GM18909 (cell line): ENCODE measurements at regions not wholly inside any gene's neighbourhood (a gene's known extent, or its start where the extent isn't known, plus 50 kb on each side); places are given as distances from the start of the nearest gene placed in this dataset.

Source experiments
- ATAC-seq: cut with Tn5 transposase; IDR thresholded peaks from one replicate; pipeline ENCODE4 v1.9.1; 2021; ENCODE audit warnings: mild to moderate bottlenecking; ENCODE audit not compliant: unreplicated experiment, poor library complexity

DNA sequence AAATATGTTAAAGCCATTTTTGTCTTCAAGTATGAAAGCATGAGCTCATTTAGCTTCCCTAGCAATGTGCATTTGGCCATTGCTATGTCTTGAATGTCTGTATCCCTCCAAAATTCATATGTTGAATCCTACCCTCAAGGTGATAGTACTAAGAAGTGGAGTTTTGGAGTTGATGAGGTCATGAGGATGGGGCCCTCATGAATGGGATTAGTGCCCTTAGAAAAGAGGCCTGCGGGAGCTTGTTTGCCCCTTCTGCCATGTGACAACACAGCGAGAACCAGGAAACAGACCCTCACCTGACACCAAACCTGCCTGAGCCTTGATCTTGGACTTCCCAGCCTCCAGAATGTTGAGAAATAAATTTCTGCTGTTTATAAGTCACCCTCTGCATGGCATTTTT, 61.3 kb upstream of the UCN3 start:
- no peak for ATAC-seq

DNA sequence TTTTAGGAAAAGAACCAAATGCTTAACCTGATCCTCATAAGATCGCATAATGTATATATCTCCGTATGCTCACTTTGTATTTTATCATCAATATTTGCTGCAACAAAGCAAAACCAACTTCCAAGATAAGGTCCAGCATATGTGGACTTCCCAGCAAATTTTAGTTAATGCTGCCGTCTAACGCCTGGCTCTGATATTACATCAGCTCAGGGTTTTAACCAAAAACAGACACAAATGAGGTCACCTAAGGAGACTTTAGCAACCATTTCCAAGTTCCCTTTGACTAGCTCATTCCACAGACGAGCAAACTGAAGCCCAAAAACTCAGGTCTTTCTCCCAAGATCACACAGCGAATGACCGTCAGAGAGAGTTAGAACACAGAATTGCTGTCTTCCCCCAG, 59.4 kb upstream of the UCN3 start:
- no peak for ATAC-seq

DNA sequence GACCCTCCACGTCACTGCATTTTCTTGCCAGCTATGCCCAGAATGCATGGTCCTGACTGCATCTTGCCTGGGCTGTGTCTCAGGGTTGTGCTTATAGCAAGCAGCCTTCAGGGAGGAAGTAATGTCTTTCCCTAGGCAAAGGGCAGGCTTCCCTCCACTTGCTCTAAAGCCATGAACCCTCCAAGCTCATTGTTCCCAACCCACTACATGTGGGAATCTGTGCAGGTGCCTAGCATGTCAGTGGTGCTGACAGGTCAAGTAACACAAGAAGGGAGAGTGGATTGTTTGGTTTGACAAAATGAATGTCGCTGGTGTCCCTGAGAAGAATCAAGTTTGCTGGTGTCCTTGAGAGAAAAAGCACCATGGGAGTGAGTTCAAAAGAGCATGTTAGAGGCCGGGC, 53.9 kb upstream of the UCN3 start:
- ATAC-seq = no peak

DNA sequence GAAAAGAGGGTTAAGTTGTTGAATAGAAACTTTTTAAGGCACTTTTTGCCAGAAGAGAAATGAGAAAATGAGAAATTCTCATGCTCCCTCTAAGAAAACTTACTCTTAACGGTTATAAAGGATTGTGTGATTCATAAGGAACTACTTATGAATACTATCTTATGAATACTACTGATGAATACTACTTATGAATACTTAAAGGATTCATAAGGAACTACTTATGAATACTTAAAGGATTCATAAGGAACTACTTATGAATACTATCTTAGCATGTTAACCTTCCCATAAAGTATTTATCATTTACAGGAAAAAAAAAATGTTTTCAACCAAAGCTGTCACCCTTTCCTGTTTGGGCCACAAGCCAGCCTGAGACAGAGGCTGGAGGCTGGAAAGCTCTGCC, 53.1 kb upstream of the UCN3 start:
- ATAC-seq = no peak

DNA sequence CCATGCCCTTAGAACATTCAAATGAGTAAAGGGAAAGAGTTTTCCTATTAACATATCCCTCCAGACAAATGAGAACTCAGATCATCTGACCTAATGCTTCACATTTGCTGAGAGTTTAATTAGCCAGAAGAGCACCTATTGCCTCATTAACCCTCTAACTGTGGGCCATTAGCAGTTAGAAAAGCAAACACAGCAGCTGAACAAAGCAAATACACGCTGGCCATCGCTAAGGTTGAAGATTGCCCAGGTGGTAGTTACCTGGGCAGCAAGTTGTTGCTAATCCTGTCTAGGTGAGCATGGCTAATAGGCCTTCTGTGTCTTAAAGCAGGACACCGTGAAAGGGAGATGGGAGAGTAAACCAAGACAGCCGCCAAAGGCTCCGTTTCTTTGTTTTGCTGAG, 49.9 kb upstream of the UCN3 start:
- ATAC-seq = no peak
